CD4-positive, alpha-beta T cell treated with Interferon alpha-2 for 1 hour (primary cell): ENCODE measurements at regions not wholly inside any gene's neighbourhood (a gene's known extent, or its start where the extent isn't known, plus 50 kb on each side); places are given as distances from the start of the nearest gene placed in this dataset.

Experiments
- DNase-seq, 2 donors: peaks; one replicate each; pipeline ENCODE4 v3.0.0-alpha.2; 2020 to 2022

GRCh38 chr13:22357132-22357531, 686.3 kb downstream of the FGF9 start:
- DNase-seq = no peak

GRCh38 chr13:22369090-22369489, 698.2 kb downstream of the FGF9 start:
- no peak for DNase-seq

GRCh38 chr13:22369840-22370239, 699.0 kb downstream of the FGF9 start:
- no peak for DNase-seq

GRCh38 chr13:22372261-22372660, 701.4 kb downstream of the FGF9 start:
- DNase-seq = no peak

GRCh38 chr13:22375151-22375550, 704.3 kb downstream of the FGF9 start:
- no peak for DNase-seq

- no peak for DNase-seq
Observed at GRCh38 chr13:22387899-22388298, 717.0 kb downstream of the FGF9 start.

GRCh38 chr13:22399801-22400420, 729.0 kb downstream of the FGF9 start:
- no peak for DNase-seq

- DNase-seq = no peak
Observed at GRCh38 chr13:22402682-22403081, 731.8 kb downstream of the FGF9 start.

GRCh38 chr13:22403144-22403543, 732.3 kb downstream of the FGF9 start:
- no peak for DNase-seq

- no peak for DNase-seq
Observed at GRCh38 chr13:22405891-22406290, 735.0 kb downstream of the FGF9 start.

GRCh38 chr13:22412452-22412851, 741.6 kb downstream of the FGF9 start:
- no peak for DNase-seq

GRCh38 chr13:22422023-22422422, 751.1 kb downstream of the FGF9 start:
- DNase-seq = no peak

GRCh38 chr13:22422712-22423111, 751.8 kb downstream of the FGF9 start:
- no peak for DNase-seq

- DNase-seq = no peak
Observed at GRCh38 chr13:22423261-22423660, 752.4 kb downstream of the FGF9 start.

- DNase-seq = no peak
Observed at GRCh38 chr13:22425087-22425486, 754.2 kb downstream of the FGF9 start.

- no peak for DNase-seq
Observed at GRCh38 chr13:22427066-22427465, 753.7 kb upstream of the SGCG start.

- no peak for DNase-seq
Observed at GRCh38 chr13:22427783-22428182, 753.0 kb upstream of the SGCG start.

- no peak for DNase-seq
Observed at GRCh38 chr13:22428188-22428828, 752.5 kb upstream of the SGCG start.

GRCh38 chr13:22432690-22433089, 748.1 kb upstream of the SGCG start:
- no peak for DNase-seq

- no peak for DNase-seq
Observed at GRCh38 chr13:22447132-22447886, 733.5 kb upstream of the SGCG start.

- no peak for DNase-seq
Observed at GRCh38 chr13:22449251-22449650, 731.5 kb upstream of the SGCG start.

- DNase-seq = no peak
Observed at GRCh38 chr13:22451327-22451741, 729.4 kb upstream of the SGCG start.

GRCh38 chr13:22454586-22454985, 726.2 kb upstream of the SGCG start:
- DNase-seq = no peak

- DNase-seq = no peak
Observed at GRCh38 chr13:22455036-22455435, 725.7 kb upstream of the SGCG start.
